DND-41 (cell line): ENCODE measurements at regions not wholly inside any gene's neighbourhood (a gene's known extent, or its start where the extent isn't known, plus 50 kb on each side); places are given as distances from the start of the nearest gene placed in this dataset.

Source experiments
- ATAC-seq: fragments of 200-7000 bp; cut with Tn5 transposase; 3 replicates; pipeline ENCODE4 v1.9.1; 2021; ENCODE audit warnings: low read depth; ENCODE audit not compliant: insufficient read depth
- DNase-seq: peaks from one replicate; pipeline ENCODE4 v3.0.0-alpha.2; 2020
- H2AFZ ChIP-seq: 2 replicates; pipeline ENCODE4 v1.6.0; 2012; ENCODE audit warnings: low read depth, low read length
- H3K27ac ChIP-seq: 2 replicates; pipeline ENCODE4 v1.5.1; 2012; ENCODE audit warnings: low read length, inconsistent platforms
- H3K27me3 ChIP-seq: fragments of 200-600 bp; sonication (generic); 2 replicates; pipeline ENCODE4 v1.6.0; 2012; ENCODE audit warnings: low read length, mild to moderate bottlenecking, inconsistent platforms; ENCODE audit not compliant: insufficient read depth, poor library complexity
- H3K36me3 ChIP-seq: 2 replicates; pipeline ENCODE4 v1.5.1; 2012; ENCODE audit warnings: low read length, inconsistent platforms; ENCODE audit not compliant: insufficient read depth
- H3K4me1 ChIP-seq: 2 replicates; pipeline ENCODE4 v1.5.1; 2012; ENCODE audit warnings: mild to moderate bottlenecking, low read length; ENCODE audit not compliant: insufficient read depth
- H3K4me2 ChIP-seq: 2 replicates; pipeline ENCODE4 v1.6.0; 2012; ENCODE audit warnings: mild to moderate bottlenecking, moderate library complexity, low read length, inconsistent platforms; ENCODE audit not compliant: insufficient read depth
- H3K4me3 ChIP-seq, 2 experiments: fragments of 200-600 bp in 1 of 2; shearing (Covaris generic) in 1 of 2; 2 replicates each; pipeline ENCODE4 v1.5.1; 2012 to 2016; ENCODE audit warnings: inconsistent platforms in 2 of 2, low read length in 2 of 2, mild to moderate bottlenecking in 2 of 2, low read depth in 1 of 2, moderate library complexity in 1 of 2
- H3K79me2 ChIP-seq: 2 replicates; pipeline ENCODE4 v1.6.0; 2012; ENCODE audit warnings: low read length, inconsistent platforms; ENCODE audit not compliant: insufficient read depth
- H3K9ac ChIP-seq: 2 replicates; pipeline ENCODE4 v1.6.0; 2012; ENCODE audit warnings: low read depth, mild to moderate bottlenecking, inconsistent platforms, low read length, moderate library complexity
- H3K9me3 ChIP-seq: 2 replicates; pipeline ENCODE4 v1.5.1; 2012; ENCODE audit warnings: low read length, moderate library complexity, mild to moderate bottlenecking, inconsistent platforms; ENCODE audit not compliant: insufficient read depth, severe bottlenecking
- H4K20me1 ChIP-seq: 2 replicates; pipeline ENCODE4 v1.6.0; 2012; ENCODE audit warnings: low read length; ENCODE audit not compliant: insufficient read depth
- EZH2 ChIP-seq: IDR thresholded peaks from 3 replicates; pipeline ENCODE4 v1.6.1; 2012; ENCODE audit warnings: borderline replicate concordance, low read depth, mild to moderate bottlenecking, moderate library complexity, low read length, inconsistent platforms; ENCODE audit not compliant: severe bottlenecking
- TF ChIP-seq, protein P1 (sequence below): IDR thresholded peaks from 2 replicates; pipeline ENCODE4 v1.5.1; 2012; ENCODE audit warnings: borderline replicate concordance, low read length, moderate library complexity, mild to moderate bottlenecking; ENCODE audit not compliant: poor library complexity, severe bottlenecking; ENCODE audit errors: extremely low read depth

GRCh38 chr6:140546640-140547039 lies 1172.2 kb upstream of the CITED2 start:
- no peaks in the 10 kb centered on the region for H3K36me3 ChIP-seq
- no peaks in the 10 kb centered on the region for H3K4me1 ChIP-seq
- no peaks in the 10 kb centered on the region for H4K20me1 ChIP-seq
- no peaks in the 10 kb centered on the region for H3K79me2 ChIP-seq
- H3K4me2 ChIP-seq = no peak overlapping the region
- no peak overlapping the region for H2AFZ ChIP-seq
- no peak overlapping the region for H3K27ac ChIP-seq
- no peak overlapping the region for H3K9ac ChIP-seq
- H3K4me3 ChIP-seq = no peak overlapping the region
- no peaks in the 10 kb centered on the region for H3K27me3 ChIP-seq
- no peaks in the 10 kb centered on the region for H3K9me3 ChIP-seq
- DNase-seq (no peak), ATAC-seq (no peak)
- TF ChIP-seq, protein P1, sequence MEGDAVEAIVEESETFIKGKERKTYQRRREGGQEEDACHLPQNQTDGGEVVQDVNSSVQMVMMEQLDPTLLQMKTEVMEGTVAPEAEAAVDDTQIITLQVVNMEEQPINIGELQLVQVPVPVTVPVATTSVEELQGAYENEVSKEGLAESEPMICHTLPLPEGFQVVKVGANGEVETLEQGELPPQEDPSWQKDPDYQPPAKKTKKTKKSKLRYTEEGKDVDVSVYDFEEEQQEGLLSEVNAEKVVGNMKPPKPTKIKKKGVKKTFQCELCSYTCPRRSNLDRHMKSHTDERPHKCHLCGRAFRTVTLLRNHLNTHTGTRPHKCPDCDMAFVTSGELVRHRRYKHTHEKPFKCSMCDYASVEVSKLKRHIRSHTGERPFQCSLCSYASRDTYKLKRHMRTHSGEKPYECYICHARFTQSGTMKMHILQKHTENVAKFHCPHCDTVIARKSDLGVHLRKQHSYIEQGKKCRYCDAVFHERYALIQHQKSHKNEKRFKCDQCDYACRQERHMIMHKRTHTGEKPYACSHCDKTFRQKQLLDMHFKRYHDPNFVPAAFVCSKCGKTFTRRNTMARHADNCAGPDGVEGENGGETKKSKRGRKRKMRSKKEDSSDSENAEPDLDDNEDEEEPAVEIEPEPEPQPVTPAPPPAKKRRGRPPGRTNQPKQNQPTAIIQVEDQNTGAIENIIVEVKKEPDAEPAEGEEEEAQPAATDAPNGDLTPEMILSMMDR = no peak
- TF ChIP-seq EZH2 = no peak

- TF ChIP-seq EZH2 = no peak
- TF ChIP-seq, protein P1 = no peak
- H3K9me3 ChIP-seq = no peaks in the 10 kb centered on the region
- no peak overlapping the region for H2AFZ ChIP-seq
- no peaks in the 10 kb centered on the region for H3K79me2 ChIP-seq
- DNase-seq (no peak), ATAC-seq (no peak)
- no peak overlapping the region for H3K27ac ChIP-seq
- H3K4me2 ChIP-seq = no peak overlapping the region
- no peak overlapping the region for H3K9ac ChIP-seq
- H3K4me1 ChIP-seq = no peaks in the 10 kb centered on the region
- no peak overlapping the region for H3K4me3 ChIP-seq
- no peaks in the 10 kb centered on the region for H3K27me3 ChIP-seq
- no peaks in the 10 kb centered on the region for H3K36me3 ChIP-seq
- no peaks in the 10 kb centered on the region for H4K20me1 ChIP-seq
These were observed 1170.0 kb upstream of the CITED2 start for GRCh38 chr6:140544431-140544830.

DNA sequence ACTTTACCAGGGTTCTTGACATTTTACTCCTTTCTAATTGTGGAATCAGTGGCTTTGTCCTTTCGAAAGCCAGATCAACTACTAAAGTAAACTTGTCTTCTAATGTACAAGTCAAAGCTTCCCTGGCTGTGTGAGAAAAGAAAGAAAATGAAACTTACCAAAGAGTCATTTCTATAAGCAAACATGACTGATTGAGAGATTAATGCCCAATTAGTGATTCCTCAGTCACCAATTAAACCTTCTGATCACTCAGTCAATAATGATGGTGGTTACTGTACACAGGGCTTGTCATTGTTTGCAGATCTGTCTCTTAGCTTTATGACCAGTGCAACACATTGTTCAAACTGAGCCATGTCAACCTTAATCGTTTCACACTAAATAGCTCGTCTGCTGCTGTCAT lies 1168.4 kb upstream of the CITED2 start:
- no peak for DNase-seq
- Histone ChIP-seq H2AFZ (no peak overlapping the region), H3K27ac (no peak overlapping the region), H3K36me3 (no peaks in the 10 kb centered on the region), H3K4me1 (no peaks in the 10 kb centered on the region), H3K9me3 (no peaks in the 10 kb centered on the region), H3K27me3 (no peaks in the 10 kb centered on the region), H3K9ac (no peak overlapping the region), H4K20me1 (no peaks in the 10 kb centered on the region), H3K4me3 (no peak overlapping the region), H3K79me2 (no peaks in the 10 kb centered on the region), H3K4me2 (no peak overlapping the region)
- no peak for ATAC-seq
- TF ChIP-seq, protein P1 = no peak
- TF ChIP-seq EZH2 = no peak

DNA sequence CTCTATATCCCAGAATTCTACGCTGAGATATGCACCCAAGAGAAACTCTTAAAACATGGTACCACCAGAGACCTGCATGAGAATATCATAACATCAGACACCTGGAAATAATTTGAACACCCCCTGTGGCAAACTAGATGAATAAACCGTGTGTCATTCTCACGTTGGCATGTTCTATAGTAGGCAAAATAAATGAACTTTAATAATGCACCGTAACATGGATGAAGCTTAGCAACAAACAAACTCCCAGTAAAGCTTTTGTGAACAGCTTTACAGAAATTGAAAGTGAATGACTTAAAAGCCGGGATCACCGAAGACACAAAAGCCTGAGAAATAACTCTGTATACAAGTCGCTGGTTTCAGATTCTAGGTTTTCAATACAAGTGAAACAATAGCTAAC lies 1166.8 kb upstream of the CITED2 start:
- Histone ChIP-seq H2AFZ (no peak overlapping the region), H3K4me2 (no peak overlapping the region), H3K9ac (no peak overlapping the region), H3K36me3 (no peaks in the 10 kb centered on the region), H3K9me3 (no peaks in the 10 kb centered on the region), H3K27ac (no peak overlapping the region), H3K79me2 (no peaks in the 10 kb centered on the region), H3K27me3 (no peaks in the 10 kb centered on the region), H3K4me3 (no peak overlapping the region), H3K4me1 (no peaks in the 10 kb centered on the region), H4K20me1 (no peaks in the 10 kb centered on the region)
- no peak for ATAC-seq
- TF ChIP-seq, protein P1 = no peak
- TF ChIP-seq EZH2 = no peak
- DNase-seq = no peak
